Mesenchymal stem cell (in vitro differentiated cells and primary cell): ENCODE measurements at regions not wholly inside any gene's neighbourhood (a gene's known extent, or its start where the extent isn't known, plus 50 kb on each side); places are given as distances from the start of the nearest gene placed in this dataset.

Experiments
- DNase-seq: peaks from one replicate; pipeline ENCODE4 v3.0.0-alpha.2; 2013
- H2AFZ ChIP-seq: one replicate; pipeline ENCODE4 v1.6.1; 2013; ENCODE audit warnings: low read depth, mild to moderate bottlenecking, control low read depth, inconsistent platforms, low read length, moderate library complexity
- H2AK5ac ChIP-seq: 2 replicates; pipeline ENCODE4 v1.6.1; 2013; ENCODE audit warnings: low read length, moderate library complexity, mild to moderate bottlenecking, inconsistent platforms; ENCODE audit not compliant: severe bottlenecking
- H2BK120ac ChIP-seq: one replicate; pipeline ENCODE4 v1.6.1; 2013; ENCODE audit warnings: low read depth, mild to moderate bottlenecking, inconsistent platforms, low read length, moderate library complexity
- H2BK12ac ChIP-seq, 2 experiments: one replicate each; pipeline ENCODE4 v1.6.1; 2013; ENCODE audit warnings: inconsistent platforms in 2 of 2, low read length in 2 of 2, mild to moderate bottlenecking in 2 of 2, moderate library complexity in 2 of 2, control low read depth in 1 of 2
- H2BK15ac ChIP-seq: one replicate; pipeline ENCODE4 v1.6.1; 2013; ENCODE audit warnings: mild to moderate bottlenecking, low read depth, inconsistent platforms; ENCODE audit not compliant: poor library complexity, severe bottlenecking
- H2BK5ac ChIP-seq: 2 replicates; pipeline ENCODE4 v1.6.1; 2013; ENCODE audit warnings: low read depth, mild to moderate bottlenecking, low read length, control low read depth, inconsistent platforms; ENCODE audit not compliant: poor library complexity, severe bottlenecking
- H3K14ac ChIP-seq, 2 experiments: one replicate each; pipeline ENCODE4 v1.6.1; 2013; ENCODE audit warnings: inconsistent platforms in 2 of 2, low read length in 2 of 2, control low read depth in 1 of 2, mild to moderate bottlenecking in 1 of 2, moderate library complexity in 1 of 2
- H3K18ac ChIP-seq, 2 experiments: one replicate each; pipeline ENCODE4 v1.6.1; 2013; ENCODE audit warnings: inconsistent platforms in 2 of 2, low read length in 2 of 2, control low read depth in 1 of 2, low read depth in 1 of 2, mild to moderate bottlenecking in 1 of 2
- H3K23ac ChIP-seq, 2 experiments: one replicate each; pipeline ENCODE4 v1.6.1; 2013; ENCODE audit warnings: inconsistent platforms in 2 of 2, low read length in 2 of 2, mild to moderate bottlenecking in 2 of 2, moderate library complexity in 2 of 2, control low read depth in 1 of 2
- H3K27ac ChIP-seq: 2 replicates; pipeline ENCODE4 v1.5.1; 2013; ENCODE audit warnings: mild to moderate bottlenecking, moderate library complexity, low read length, control low read depth, inconsistent platforms; ENCODE audit not compliant: poor library complexity, severe bottlenecking
- H3K27me3 ChIP-seq, 2 experiments: 2 replicates each; pipeline versions ENCODE4 v1.6.1 to v1.7.0; 2013; ENCODE audit warnings: low read length in 2 of 2, mild to moderate bottlenecking in 2 of 2, moderate library complexity in 2 of 2, control low read depth in 1 of 2, inconsistent platforms in 1 of 2; ENCODE audit not compliant: control insufficient read depth in 1 of 2, insufficient read depth in 1 of 2
- H3K36me3 ChIP-seq, 2 experiments: 2 replicates each; pipeline versions ENCODE4 v1.6.1 to v1.7.0; 2013; ENCODE audit warnings: low read length in 2 of 2, control low read depth in 1 of 2, inconsistent platforms in 1 of 2, low read depth in 1 of 2, mild to moderate bottlenecking in 1 of 2; ENCODE audit not compliant: insufficient read depth in 2 of 2, control insufficient read depth in 1 of 2
- H3K4ac ChIP-seq, 2 experiments: one replicate each; pipeline ENCODE4 v1.6.1; 2013; ENCODE audit warnings: inconsistent platforms in 2 of 2, low read length in 2 of 2, mild to moderate bottlenecking in 2 of 2, moderate library complexity in 2 of 2, control low read depth in 1 of 2, low read depth in 1 of 2
- H3K4me1 ChIP-seq: 2 replicates; pipeline ENCODE4 v1.6.1; 2013; ENCODE audit warnings: low read depth, low read length, control low read depth; ENCODE audit not compliant: control insufficient read depth, insufficient read depth
- H3K4me2 ChIP-seq: 2 replicates; pipeline ENCODE4 v1.6.1; 2013; ENCODE audit warnings: low read length, mild to moderate bottlenecking, inconsistent platforms; ENCODE audit not compliant: poor library complexity, severe bottlenecking
- H3K4me3 ChIP-seq, 2 experiments: 2 replicates each; pipeline versions ENCODE4 v1.5.1 to v1.7.0; 2013; ENCODE audit warnings: low read length in 2 of 2, mild to moderate bottlenecking in 2 of 2, control low read depth in 1 of 2, low read depth in 1 of 2; ENCODE audit not compliant: insufficient read depth in 1 of 2
- H3K79me1 ChIP-seq: replicated peaks from 2 replicates; pipeline ENCODE4 v1.6.1; 2013; ENCODE audit warnings: mild to moderate bottlenecking, control low read depth, low read length, inconsistent platforms; ENCODE audit not compliant: poor library complexity, severe bottlenecking
- H3K9ac ChIP-seq: 2 replicates; pipeline ENCODE4 v1.7.0; 2013; ENCODE audit warnings: mild to moderate bottlenecking, low read length, moderate library complexity
- H3K9me3 ChIP-seq: 2 replicates; pipeline ENCODE4 v1.7.0; 2013; ENCODE audit warnings: mild to moderate bottlenecking, low read length; ENCODE audit not compliant: control insufficient read depth
- H4K8ac ChIP-seq: one replicate; pipeline ENCODE4 v1.6.1; 2013; ENCODE audit warnings: inconsistent platforms, mild to moderate bottlenecking, low read length, moderate library complexity
- H4K91ac ChIP-seq: one replicate; pipeline ENCODE4 v1.6.1; 2013; ENCODE audit warnings: mild to moderate bottlenecking, low read length, inconsistent platforms
- WGBS: methylation state at CpG from one replicate; pipeline ENCODE4 v1.1.7; 2013; ENCODE audit warnings: mixed read lengths; 5-methylcytosine and 5-hydroxymethylcytosine counted together

DNA sequence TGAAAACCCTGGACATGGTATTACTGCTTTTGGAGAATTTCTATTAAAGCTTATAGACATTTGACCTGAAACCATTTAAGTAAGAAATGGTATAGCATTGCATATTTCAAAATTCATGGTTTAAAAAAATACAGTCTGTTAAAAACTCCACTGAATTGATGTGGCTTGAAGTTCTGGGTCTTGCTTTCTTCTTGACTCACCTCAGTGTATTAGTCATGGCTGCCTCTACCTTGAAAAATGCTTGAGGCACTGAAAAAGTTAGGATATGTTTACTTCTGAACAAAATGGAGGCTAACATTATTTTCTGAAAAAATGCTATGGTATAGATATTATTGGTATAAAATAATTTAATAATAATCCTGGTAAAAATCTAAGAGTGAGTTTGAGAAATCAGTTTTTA lies 349.2 kb downstream of the AASDHPPT start:
- H3K9ac ChIP-seq, result no peak overlapping the region
- H3K18ac ChIP-seq, result no peak overlapping the region
- no peak overlapping the region for H4K91ac ChIP-seq
- H3K4me3 ChIP-seq, result no peak overlapping the region
- H2BK12ac ChIP-seq, result no peak overlapping the region
- no peak overlapping the region for H2BK15ac ChIP-seq
- no peak overlapping the region for H3K4me2 ChIP-seq
- H3K14ac ChIP-seq, result no peak overlapping the region
- no peaks in the 10 kb centered on the region for H3K79me1 ChIP-seq
- H3K36me3 ChIP-seq, result no peaks in the 10 kb centered on the region
- peaks cover 1% of the 10 kb centered on the region for H3K4me1 ChIP-seq
- H2BK120ac ChIP-seq, result no peak overlapping the region
- no peak overlapping the region for H3K27ac ChIP-seq
- no peak for DNase-seq
- H2BK5ac ChIP-seq, result no peak overlapping the region
- no peaks in the 10 kb centered on the region for H3K27me3 ChIP-seq
- no peak overlapping the region for H4K8ac ChIP-seq
- no peak overlapping the region for H2AFZ ChIP-seq
- H3K23ac ChIP-seq, result no peak overlapping the region
- H2AK5ac ChIP-seq, result no peak overlapping the region
- H3K4ac ChIP-seq, result no peak overlapping the region
- no peaks in the 10 kb centered on the region for H3K9me3 ChIP-seq

DNA sequence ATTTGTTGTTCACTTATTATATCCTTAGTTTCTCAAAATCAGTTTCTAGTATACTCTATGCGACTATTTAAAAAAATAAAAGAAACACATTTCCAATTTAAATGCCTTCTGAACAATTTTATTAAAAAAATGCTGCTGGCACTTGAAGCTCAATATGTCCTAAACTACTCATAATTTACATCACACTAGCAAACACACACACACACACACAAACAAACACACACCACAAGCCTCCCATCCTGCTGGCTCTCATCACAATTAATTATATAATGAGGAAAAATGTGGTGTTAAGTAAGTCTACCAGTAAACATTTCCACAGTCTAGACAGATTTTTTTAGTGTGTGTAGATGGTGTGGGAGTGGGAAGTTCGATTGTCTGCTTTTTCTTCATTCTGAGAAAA lies 350.3 kb downstream of the AASDHPPT start:
- Histone ChIP-seq H3K23ac (no peak overlapping the region), H3K4ac (no peak overlapping the region), H3K18ac (no peak overlapping the region), H2AFZ (no peak overlapping the region), H2BK12ac (no peak overlapping the region), H3K4me2 (no peak overlapping the region), H3K14ac (no peak overlapping the region), H3K79me1 (no peaks in the 10 kb centered on the region), H2BK15ac (no peak overlapping the region), H3K4me1 (no peaks in the 10 kb centered on the region), H4K8ac (no peak overlapping the region), H3K4me3 (no peak overlapping the region), H4K91ac (no peak overlapping the region), H2BK5ac (no peak overlapping the region), H2BK120ac (no peak overlapping the region), H3K36me3 (no peaks in the 10 kb centered on the region), H3K9ac (no peak overlapping the region), H2AK5ac (no peak overlapping the region), H3K9me3 (no peaks in the 10 kb centered on the region), H3K27me3 (no peaks in the 10 kb centered on the region), H3K27ac (no peak overlapping the region)
- WGBS, result 100% methylated on average over 1 of the region's 2 CpGs
- no peak for DNase-seq

- Histone ChIP-seq H3K9ac (no peak overlapping the region), H2BK120ac (no peak overlapping the region), H3K27me3 (no peaks in the 10 kb centered on the region), H3K36me3 (no peaks in the 10 kb centered on the region), H3K4me3 (no peak overlapping the region), H3K18ac (no peak overlapping the region), H2AK5ac (no peak overlapping the region), H3K27ac (no peak overlapping the region), H4K8ac (no peak overlapping the region), H2BK12ac (no peak overlapping the region), H3K9me3 (no peaks in the 10 kb centered on the region), H2BK5ac (no peak overlapping the region), H3K4me1 (no peaks in the 10 kb centered on the region), H3K23ac (no peak overlapping the region), H2AFZ (no peak overlapping the region), H3K79me1 (no peaks in the 10 kb centered on the region), H3K4me2 (no peak overlapping the region), H3K14ac (no peak overlapping the region), H2BK15ac (no peak overlapping the region), H3K4ac (no peak overlapping the region), H4K91ac (no peak overlapping the region)
- no CpG with 5 or more reads among the region's 1 CpG for WGBS
- DNase-seq, result no peak
These were observed 364.6 kb downstream of the AASDHPPT start for GRCh38 chr11:106442032-106442431.

GRCh38 chr11:106446302-106446701 lies 368.8 kb downstream of the AASDHPPT start:
- no peak overlapping the region for H3K18ac ChIP-seq
- H2BK5ac ChIP-seq, result no peak overlapping the region
- no peak overlapping the region for H4K91ac ChIP-seq
- H3K27me3 ChIP-seq, result no peaks in the 10 kb centered on the region
- no peaks in the 10 kb centered on the region for H3K9me3 ChIP-seq
- no peak overlapping the region for H3K4me2 ChIP-seq
- no peak overlapping the region for H2BK120ac ChIP-seq
- H3K27ac ChIP-seq, result no peak overlapping the region
- H3K23ac ChIP-seq, result no peak overlapping the region
- no peaks in the 10 kb centered on the region for H3K79me1 ChIP-seq
- no peaks in the 10 kb centered on the region for H3K4me1 ChIP-seq
- no peak for DNase-seq
- H2BK12ac ChIP-seq, result no peak overlapping the region
- H3K14ac ChIP-seq, result no peak overlapping the region
- H3K36me3 ChIP-seq, result no peaks in the 10 kb centered on the region
- H2BK15ac ChIP-seq, result no peak overlapping the region
- H3K4me3 ChIP-seq, result no peak overlapping the region
- no peak overlapping the region for H2AFZ ChIP-seq
- H3K4ac ChIP-seq, result no peak overlapping the region
- no peak overlapping the region for H2AK5ac ChIP-seq
- H3K9ac ChIP-seq, result no peak overlapping the region
- no CpG with 5 or more reads among the region's 1 CpG for WGBS
- no peak overlapping the region for H4K8ac ChIP-seq
